HPDE6-E6E7 (cell line): ENCODE measurements at regions not wholly inside any gene's neighbourhood (a gene's known extent, or its start where the extent isn't known, plus 50 kb on each side); places are given as distances from the start of the nearest gene placed in this dataset.
A peak's percentile ranks its signal among the peaks of the same experiment; 100 is the strongest.
"Not testable (repeated sequence)": the region's sequence is repeated elsewhere in the genome, so short reads cannot be mapped to it uniquely, and the experiment has no call there.

ENCODE experiments used
- DNase-seq: peaks from one replicate; pipeline ENCODE4 v3.0.0; 2011; ENCODE audit warnings: missing footprints; ENCODE audit errors: extremely low spot score

- no peak for DNase-seq
Observed at GRCh38 chr4:118410138-118410537, 57.3 kb upstream of the PRSS12 start.

GRCh38 chr4:118417325-118417724 is 64.5 kb upstream of the PRSS12 start:
- DNase-seq, result peak; percentile 59

- not testable (repeated sequence) for DNase-seq
Observed at GRCh38 chr4:118417800-118418199, 65.0 kb upstream of the PRSS12 start.

GRCh38 chr4:118418396-118418795 is 65.6 kb upstream of the PRSS12 start:
- DNase-seq, result not testable (repeated sequence)

GRCh38 chr4:118419626-118420025 is 66.8 kb upstream of the PRSS12 start:
- not testable (repeated sequence) for DNase-seq

GRCh38 chr4:118424062-118424461 is 71.3 kb upstream of the PRSS12 start:
- not testable (repeated sequence) for DNase-seq

- DNase-seq, result not testable (repeated sequence)
Observed at GRCh38 chr4:118428881-118429280, 76.1 kb upstream of the PRSS12 start.

- DNase-seq, result not testable (repeated sequence)
Observed at GRCh38 chr4:118432359-118432758, 79.6 kb upstream of the PRSS12 start.

GRCh38 chr4:118433612-118434375 is 81.0 kb upstream of the PRSS12 start:
- DNase-seq, result not testable (repeated sequence)

GRCh38 chr4:118435415-118435814 is 82.6 kb upstream of the PRSS12 start:
- DNase-seq, result not testable (repeated sequence)

- not testable (repeated sequence) for DNase-seq
Observed at GRCh38 chr4:118442115-118442837, 89.5 kb upstream of the PRSS12 start.

GRCh38 chr4:118447397-118447796 is 94.6 kb upstream of the PRSS12 start:
- DNase-seq, result not testable (repeated sequence)

GRCh38 chr4:118454857-118455256 is 102.1 kb upstream of the PRSS12 start:
- not testable (repeated sequence) for DNase-seq

- not testable (repeated sequence) for DNase-seq
Observed at GRCh38 chr4:118461435-118461834, 108.6 kb upstream of the PRSS12 start.

- not testable (repeated sequence) for DNase-seq
Observed at GRCh38 chr4:118465831-118466230, 113.0 kb upstream of the PRSS12 start.

- not testable (repeated sequence) for DNase-seq
Observed at GRCh38 chr4:118474001-118474626, 121.3 kb upstream of the PRSS12 start.

- not testable (repeated sequence) for DNase-seq
Observed at GRCh38 chr4:118474771-118475170, 122.0 kb upstream of the PRSS12 start.

GRCh38 chr4:118475901-118476300 is 123.1 kb upstream of the PRSS12 start:
- not testable (repeated sequence) for DNase-seq

- not testable (repeated sequence) for DNase-seq
Observed at GRCh38 chr4:118477826-118478225, 125.0 kb upstream of the PRSS12 start.

- not testable (repeated sequence) for DNase-seq
Observed at GRCh38 chr4:118485801-118486314, 133.1 kb upstream of the PRSS12 start.

- not testable (repeated sequence) for DNase-seq
Observed at GRCh38 chr4:118492963-118493362, 140.2 kb upstream of the PRSS12 start.

- not testable (repeated sequence) for DNase-seq
Observed at GRCh38 chr4:118494437-118494836, 141.6 kb upstream of the PRSS12 start.
